T47D (cell line): ENCODE measurements at regions not wholly inside any gene's neighbourhood (a gene's known extent, or its start where the extent isn't known, plus 50 kb on each side); places are given as distances from the start of the nearest gene placed in this dataset.
"Not testable (repeated sequence)": the region's sequence is repeated elsewhere in the genome, so short reads cannot be mapped to it uniquely, and the experiment has no call there.

Source experiments
- DNase-seq, 2 experiments: peaks; one replicate each; pipeline versions ENCODE4 v3.0.0 to v3.0.0-alpha.2; 2011 to 2012; ENCODE audit warnings: low read depth in 1 of 2, low spot score in 1 of 2
- JUND ChIP-seq: IDR thresholded peaks from 2 replicates; pipeline ENCODE4 v1.6.1; 2012; ENCODE audit warnings: low read depth
- in situ Hi-C: cut with HindIII; loops from 2 replicates; pipeline ENCODE4 v1.10.0; 2016; ENCODE audit warnings: low sequenced_read_pairs, low pct_unique_long_range_greater_than_20kb

DNA sequence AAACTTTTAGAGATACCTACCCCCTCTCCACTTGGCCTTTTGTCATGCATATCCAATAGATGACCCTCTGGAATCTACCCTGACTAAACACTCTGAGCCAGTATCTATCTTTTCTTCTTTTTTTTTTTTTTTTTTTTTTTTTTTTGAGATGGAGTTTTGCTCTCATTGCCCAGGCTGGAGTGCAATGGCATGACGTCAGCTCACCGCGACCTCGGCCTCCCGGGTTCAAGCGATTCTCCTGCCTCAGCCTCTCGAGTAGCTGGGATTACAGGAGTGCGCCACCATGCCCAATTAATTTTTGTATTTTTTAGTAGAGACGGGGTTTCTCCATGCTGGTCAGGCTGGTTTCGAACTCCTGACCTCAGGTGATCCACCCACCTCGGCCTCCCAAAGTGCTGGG lies 50.8 kb upstream of the GRIN2B start:
- in situ Hi-C loops, DNase-seq: not testable (repeated sequence)

GRCh38 chr12:14043776-14044175 lies 62.4 kb upstream of the GRIN2B start:
- TF ChIP-seq JUND, result no peak
- in situ Hi-C loops, result no loop called here
- DNase-seq, result no peak

GRCh38 chr12:14048941-14049545 lies 67.6 kb upstream of the GRIN2B start:
- no peak for DNase-seq
- in situ Hi-C loops, result no loop called here
- no peak for TF ChIP-seq JUND

- in situ Hi-C loops, result no loop called here
- TF ChIP-seq JUND, result no peak
- no peak for DNase-seq
Observed at GRCh38 chr12:14057895-14058294, 76.5 kb upstream of the GRIN2B start.

GRCh38 chr12:14058717-14059116 lies 77.3 kb upstream of the GRIN2B start:
- DNase-seq, result no peak
- in situ Hi-C loops, result no loop called here
- TF ChIP-seq JUND, result no peak

GRCh38 chr12:14059548-14059947 lies 78.1 kb upstream of the GRIN2B start:
- in situ Hi-C loops, result no loop called here
- no peak for TF ChIP-seq JUND
- DNase-seq, result no peak

- in situ Hi-C loops, result no loop called here
Observed at GRCh38 chr12:14065616-14066015, 84.2 kb upstream of the GRIN2B start.

DNA sequence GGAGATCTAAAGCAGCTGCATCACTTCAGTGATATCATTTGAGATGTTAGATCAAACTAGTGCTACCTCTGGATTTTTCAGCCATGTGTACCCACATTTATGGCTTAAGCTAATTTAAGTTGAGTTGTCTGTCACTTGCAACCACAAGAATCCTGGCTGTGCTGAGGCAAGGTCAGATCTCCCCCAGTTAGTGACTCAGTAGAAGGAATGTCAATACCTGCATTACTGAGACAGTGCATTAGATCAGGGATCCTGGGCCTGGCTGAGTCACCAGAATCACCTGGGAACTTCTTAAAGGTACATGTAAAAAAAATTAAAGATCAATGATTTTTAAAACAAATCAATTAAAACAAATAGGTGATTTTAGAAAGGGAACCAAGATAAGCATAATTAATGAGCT lies 84.6 kb upstream of the GRIN2B start:
- in situ Hi-C loops, result no loop called here
- no peak for TF ChIP-seq JUND
- DNase-seq, result no peak

More at GRCh38 chr12:14065616-14066015, 84.2 kb upstream of the GRIN2B start:
- no peak for DNase-seq
- TF ChIP-seq JUND, result no peak

DNA sequence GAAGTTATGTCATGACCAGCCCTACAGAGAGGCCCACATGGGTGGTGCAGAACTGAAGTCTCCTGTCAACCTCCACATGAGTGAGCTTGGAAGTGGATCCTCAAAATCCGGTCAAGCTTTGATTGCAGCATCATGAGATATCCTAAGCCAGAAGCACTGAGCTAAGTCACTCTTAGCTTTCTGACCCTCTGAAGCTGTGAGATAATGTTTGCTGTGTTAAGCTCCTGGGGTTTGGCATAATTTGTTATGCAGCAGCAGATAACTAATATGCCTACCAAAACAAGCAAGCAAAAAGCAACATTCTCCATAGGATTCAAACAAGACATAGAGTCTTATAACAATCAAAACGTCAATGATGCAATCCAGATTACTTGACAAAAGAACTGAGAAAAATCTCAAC lies 87.6 kb upstream of the GRIN2B start:
- no peak for TF ChIP-seq JUND
- DNase-seq, result no peak
- in situ Hi-C loops, result no loop called here

GRCh38 chr12:14071833-14072232 lies 90.4 kb upstream of the GRIN2B start:
- no peak for TF ChIP-seq JUND
- in situ Hi-C loops, result no loop called here
- DNase-seq, result no peak

GRCh38 chr12:14072987-14073386 lies 91.6 kb upstream of the GRIN2B start:
- in situ Hi-C loops, result no loop called here
- TF ChIP-seq JUND, result no peak
- no peak for DNase-seq

GRCh38 chr12:14075797-14076393 lies 94.5 kb upstream of the GRIN2B start:
- in situ Hi-C loops, result no loop called here
- no peak for TF ChIP-seq JUND
- no peak for DNase-seq

DNA sequence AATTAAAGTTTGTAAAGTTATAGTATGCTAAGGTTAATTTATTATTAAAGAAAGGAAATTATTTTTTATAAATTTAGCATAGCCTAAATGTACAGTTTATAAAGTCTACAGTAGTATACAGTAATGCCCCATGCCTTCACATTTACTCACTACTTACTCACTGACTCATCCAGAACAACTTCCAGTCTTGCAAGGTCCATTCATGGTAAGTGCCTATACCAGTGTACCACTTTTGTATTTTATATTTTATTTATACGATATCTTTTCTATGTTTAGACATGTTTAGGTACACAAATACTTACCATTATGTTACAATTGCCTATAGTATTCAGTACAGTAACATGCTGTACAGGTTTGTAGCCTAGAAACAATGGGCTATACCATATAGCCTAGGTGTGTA lies 95.1 kb upstream of the GRIN2B start:
- TF ChIP-seq JUND, result no peak
- no peak for DNase-seq
- in situ Hi-C loops, result no loop called here

DNA sequence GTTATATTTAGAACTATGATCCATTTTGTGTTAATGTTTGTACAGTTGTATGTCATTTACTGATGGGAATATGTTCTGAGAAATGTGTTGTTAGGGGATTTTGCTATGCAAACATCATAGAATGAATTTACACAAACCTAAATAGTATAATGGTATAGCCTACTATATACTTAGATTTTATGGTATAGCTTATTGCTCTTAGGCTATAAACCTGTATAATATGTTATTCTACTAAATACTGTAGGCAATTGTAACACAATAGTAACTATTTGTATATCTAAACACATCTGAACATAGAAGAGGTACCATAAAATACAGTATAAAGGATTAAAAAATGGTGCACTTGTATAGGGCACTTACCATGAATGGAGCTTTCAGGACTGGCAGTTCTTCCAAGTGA lies 105.4 kb upstream of the GRIN2B start:
- TF ChIP-seq JUND, result no peak
- no peak for DNase-seq
- in situ Hi-C loops, result no loop called here
